ENCODE measurements at regions not wholly inside any gene's neighbourhood (a gene's known extent, or its start where the extent isn't known, plus 50 kb on each side); places are given as distances from the start of the nearest gene placed in this dataset.

GRCh38 chr13:107553838-107554237, 661.5 kb downstream of the LIG4 start:
- no peak for DNase-seq

- no peak for DNase-seq
These were observed 663.8 kb downstream of the LIG4 start for GRCh38 chr13:107551521-107551920.

DNA sequence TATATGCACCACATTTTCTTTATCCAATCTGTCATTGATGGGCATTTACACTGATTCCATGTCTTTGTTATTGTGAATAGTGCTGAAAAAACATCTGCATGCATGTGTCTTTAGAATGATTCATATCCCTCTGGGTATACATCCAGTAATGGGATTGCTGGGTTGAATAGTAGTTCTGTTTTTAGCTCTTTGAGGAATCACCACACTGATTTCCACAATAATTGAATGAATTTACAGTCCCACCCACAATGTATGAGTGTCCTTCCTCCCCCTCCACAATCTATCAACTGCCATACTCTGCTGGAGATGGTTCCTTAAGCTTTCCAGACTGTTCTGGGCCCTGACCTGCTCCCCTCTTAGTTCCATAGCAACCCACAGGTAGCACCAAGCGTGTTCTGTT, 667.0 kb downstream of the LIG4 start:
- DNase-seq: no peak

- peak; percentile 77 for DNase-seq
These were observed 669.3 kb downstream of the LIG4 start for GRCh38 chr13:107545946-107546502.

DNA sequence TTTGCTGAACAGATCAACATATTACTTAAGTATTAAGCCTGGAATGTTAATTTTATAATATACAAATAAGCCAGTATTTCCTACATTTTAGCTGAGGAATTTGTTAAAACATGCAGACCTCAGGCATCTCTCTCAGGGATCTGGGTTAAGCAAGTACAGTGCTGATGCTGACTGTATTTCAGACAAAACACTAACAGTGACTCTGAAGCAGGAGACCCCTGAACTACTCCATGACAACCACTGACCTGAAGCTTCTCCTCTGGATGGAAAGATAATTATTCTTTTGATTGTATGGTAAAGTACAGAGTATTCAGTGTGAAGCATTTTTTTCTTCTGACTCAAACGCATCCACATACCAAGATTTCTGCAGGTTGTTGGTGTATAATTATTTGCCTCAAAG, 680.8 kb downstream of the LIG4 start:
- DNase-seq: no peak

- no peak for DNase-seq
These were observed 683.5 kb downstream of the LIG4 start for GRCh38 chr13:107531816-107532215.

DNA sequence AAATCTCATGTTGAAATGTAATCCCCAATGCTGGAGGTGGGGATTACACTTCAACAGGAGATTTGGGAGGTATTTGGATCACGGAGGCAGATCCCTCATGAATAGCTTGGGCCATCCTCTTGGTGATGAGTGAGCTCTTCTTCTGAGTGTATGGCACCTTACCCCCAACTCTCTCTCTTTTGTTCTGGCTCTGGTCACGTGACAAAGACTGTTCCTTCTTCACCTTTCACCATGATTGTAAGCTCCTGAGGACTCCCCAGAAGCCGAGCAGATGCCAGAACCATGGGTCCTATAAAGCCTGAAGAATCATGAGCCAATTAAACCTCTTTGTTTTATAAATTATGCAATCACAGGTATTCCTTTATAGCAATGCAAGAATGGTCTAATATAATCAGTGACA, 684.2 kb downstream of the LIG4 start:
- DNase-seq: no peak

- no peak for DNase-seq
These were observed 686.3 kb downstream of the LIG4 start for GRCh38 chr13:107529035-107529434.

DNA sequence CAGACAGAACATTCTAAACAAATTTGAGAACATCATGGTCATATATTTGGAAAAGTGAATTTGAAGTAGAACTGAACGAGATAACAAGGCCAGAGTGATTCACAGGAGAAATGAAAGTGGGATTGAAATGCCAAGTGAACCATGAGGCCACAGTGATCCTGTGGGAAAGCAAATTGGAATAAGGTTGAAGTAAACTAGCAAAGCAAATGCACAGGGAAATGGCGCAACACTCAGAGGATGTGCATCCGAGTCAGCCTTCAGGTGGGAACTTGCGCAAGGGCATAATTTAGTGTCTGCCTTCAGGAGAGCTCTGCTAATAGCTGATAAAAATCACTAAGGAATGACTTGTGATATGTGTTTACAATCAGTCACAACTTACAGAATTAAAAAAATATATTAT, 696.6 kb downstream of the LIG4 start:
- no peak for DNase-seq

GRCh38 chr13:107518292-107518691, 697.0 kb downstream of the LIG4 start:
- no peak for DNase-seq

DNA sequence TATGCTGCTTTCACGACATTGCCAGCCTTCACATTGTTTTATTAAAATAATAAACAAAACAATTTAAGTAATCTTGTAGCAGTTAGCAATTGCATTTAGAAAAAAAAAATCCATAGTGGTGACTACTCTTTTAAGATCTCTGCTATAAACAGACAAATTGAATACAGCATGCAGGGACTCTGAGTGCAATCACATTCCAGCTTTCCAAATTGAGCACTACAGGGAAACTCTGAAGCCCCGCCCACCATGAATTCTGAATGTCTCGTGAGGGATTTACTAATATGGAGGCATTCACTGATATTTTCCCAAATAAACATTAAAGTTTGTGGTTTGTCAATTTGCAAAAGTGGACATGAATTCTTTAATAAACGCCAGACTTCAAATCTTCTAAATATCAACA, 698.8 kb downstream of the LIG4 start:
- DNase-seq: no peak

- no peak for DNase-seq
These were observed 702.8 kb downstream of the LIG4 start for GRCh38 chr13:107512551-107512950.

DNA sequence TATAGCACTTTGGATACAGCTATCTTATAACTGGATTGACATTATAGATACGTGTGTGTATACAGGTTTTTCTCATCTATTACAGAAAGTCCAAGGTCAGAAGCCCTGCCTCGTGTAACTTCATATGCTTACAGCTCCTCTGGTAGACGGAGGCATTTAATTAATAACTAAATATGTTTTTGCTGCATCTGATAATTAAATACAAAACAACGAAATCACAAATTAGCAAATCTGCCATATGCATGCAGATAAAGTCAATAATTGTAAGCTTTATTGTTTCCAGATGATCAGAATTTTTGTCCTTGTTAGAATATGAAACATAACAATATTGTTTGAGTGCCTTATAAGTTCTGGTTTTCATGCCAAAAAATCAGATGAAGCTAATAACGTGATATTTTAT, 717.7 kb downstream of the LIG4 start:
- no peak for DNase-seq

DNA sequence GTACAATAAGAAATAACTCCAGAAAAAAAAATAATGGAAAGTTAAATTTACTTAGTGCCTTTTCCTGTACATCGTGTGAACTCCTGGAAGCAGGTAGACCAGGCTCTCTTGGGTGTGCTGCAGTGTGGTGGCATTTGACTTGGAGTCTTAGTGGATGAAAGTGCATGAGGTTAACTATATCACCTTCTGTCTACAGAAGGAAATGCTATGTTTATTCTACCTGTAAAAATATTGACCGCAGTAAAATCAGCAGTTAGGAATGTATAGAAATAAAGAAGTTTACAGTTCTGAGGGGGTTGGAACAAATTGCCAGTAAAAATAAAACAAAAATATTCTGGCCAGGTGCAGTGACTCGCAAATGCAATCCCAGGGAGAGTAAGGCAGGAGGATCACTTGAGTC, 722.1 kb downstream of the LIG4 start:
- DNase-seq: no peak

- DNase-seq: no peak
These were observed 732.6 kb downstream of the LIG4 start for GRCh38 chr13:107482688-107483087.

GRCh38 chr13:107480130-107480529, 735.2 kb downstream of the LIG4 start:
- DNase-seq: no peak

- no peak for DNase-seq
These were observed 737.5 kb downstream of the LIG4 start for GRCh38 chr13:107477772-107478379.

DNA sequence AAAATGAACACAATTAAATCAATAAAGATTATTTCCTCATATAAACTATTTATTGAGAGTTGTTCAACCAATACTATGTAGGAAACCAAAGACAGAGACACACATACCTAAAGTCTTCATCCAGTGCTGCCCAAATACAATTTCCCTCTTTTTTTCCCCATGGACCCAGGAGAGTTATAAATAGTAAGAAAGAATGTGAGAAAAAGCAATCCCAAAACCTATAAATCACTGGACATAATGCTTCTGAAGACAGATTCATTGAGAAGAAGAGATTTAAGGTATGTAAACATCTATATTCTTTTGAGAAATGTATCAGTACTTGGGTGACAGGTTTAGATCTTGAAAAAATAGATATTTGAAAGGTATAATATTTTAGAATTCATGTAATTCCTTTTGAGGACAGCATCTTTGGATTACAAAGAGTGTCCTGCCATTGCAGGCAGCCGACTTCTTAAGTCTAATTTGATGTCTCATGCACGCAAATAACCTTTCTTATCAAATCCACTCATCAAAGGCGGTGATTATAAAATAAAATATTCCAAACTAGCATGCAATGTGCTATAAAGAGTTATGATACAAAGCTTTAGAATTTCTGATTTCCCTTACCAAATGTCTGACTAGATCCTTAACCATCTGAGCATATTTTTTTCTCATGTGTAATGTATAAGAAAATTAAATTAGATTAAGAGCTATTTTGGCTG, 739.4 kb downstream of the LIG4 start:
- DNase-seq: no peak

GRCh38 chr13:107473253-107473652, 742.1 kb downstream of the LIG4 start:
- DNase-seq: no peak

GRCh38 chr13:107466326-107467099, 748.8 kb downstream of the LIG4 start:
- no peak for DNase-seq

GRCh38 chr13:107462501-107462900, 752.8 kb downstream of the LIG4 start:
- no peak for DNase-seq

DNA sequence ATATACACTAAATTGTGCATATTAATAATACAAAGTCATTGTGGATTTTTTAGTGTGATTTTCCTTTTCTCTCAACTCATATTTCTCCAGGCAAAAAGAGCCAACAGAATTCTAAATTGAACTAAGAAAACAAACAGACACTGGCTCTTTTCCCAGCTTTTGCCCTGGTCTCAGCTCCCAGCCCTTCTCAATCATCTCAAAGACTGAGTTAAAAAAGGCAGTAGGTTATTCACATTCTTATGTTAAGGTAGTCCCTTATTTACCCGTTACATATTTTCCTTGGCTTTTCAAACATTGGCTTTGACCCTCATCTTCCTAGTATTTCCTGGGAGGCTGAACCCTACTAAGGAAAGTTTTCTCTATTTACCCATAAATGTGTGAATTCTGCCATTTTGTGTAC, 753.6 kb downstream of the LIG4 start:
- peak; percentile 38 for DNase-seq

- DNase-seq: no peak
These were observed 755.9 kb downstream of the LIG4 start for GRCh38 chr13:107459430-107459829.

DNA sequence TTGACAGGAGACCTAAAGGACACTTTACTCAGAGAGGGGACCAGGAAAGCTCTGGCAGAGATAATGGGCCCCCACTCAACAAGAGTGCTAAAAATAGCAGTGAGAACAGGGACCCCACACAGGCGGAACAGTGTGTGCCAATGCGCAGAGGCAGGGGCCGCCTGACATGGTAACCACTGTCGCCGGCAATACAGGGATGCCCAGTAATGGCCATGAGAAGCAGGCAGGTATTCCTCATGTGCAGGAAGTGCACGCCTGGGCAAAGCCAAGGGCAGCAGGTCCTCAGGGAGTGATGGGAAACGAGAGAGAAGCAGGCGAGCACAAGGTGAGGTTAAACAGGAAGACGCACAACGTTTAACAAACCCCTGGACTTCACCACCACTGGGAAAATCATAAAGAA, 757.1 kb downstream of the LIG4 start:
- no peak for DNase-seq
